ENCODE measurements at regions not wholly inside any gene's neighbourhood (a gene's known extent, or its start where the extent isn't known, plus 50 kb on each side); places are given as distances from the start of the nearest gene placed in this dataset.
A peak's percentile ranks its signal among the peaks of the same experiment; 100 is the strongest.

- Histone ChIP-seq H3K9me2 (ENCODE audit: insufficient read depth) (no peaks in the 10 kb centered on the region), H3K4me3 (no peak overlapping the region), H3K9me3 (ENCODE audit: low read depth) (no peaks in the 10 kb centered on the region), H3K79me2 (ENCODE audit: insufficient read depth) (no peaks in the 10 kb centered on the region), H2AFZ (no peak overlapping the region), H3K9ac (no peak overlapping the region), H4K20me1 (ENCODE audit: insufficient read depth) (no peaks in the 10 kb centered on the region), H3K27ac (no peak overlapping the region), H3K27me3 (replicated peaks; ENCODE audit: insufficient read depth) (no peaks in the 10 kb centered on the region), H3F3A (ENCODE audit: insufficient read depth) (no peaks in the 10 kb centered on the region), H3K4me1 (ENCODE audit: insufficient read depth) (peaks cover 19% of the 10 kb centered on the region), H3K4me2 (ENCODE audit: unreplicated experiment) (no peak overlapping the region), H3K36me3 (ENCODE audit: low read depth) (no peaks in the 10 kb centered on the region)
- in situ Hi-C loops (cut with MboI): no loop called here
- WGBS, 2 experiments (ENCODE audit: low coverage in 1 of 2, low lambda C conversion rate in 2 of 2, missing lambda C conversion rate in 2 of 2): 57 to 68% methylated on average over 4 of the region's 4 CpGs
- TF ChIP-seq EZH2phosphoT487 (IDR thresholded peaks at IDR 0.05; ENCODE audit: insufficient read depth, low read depth) (no peak), EZH2 (IDR thresholded peaks at IDR 0.05; ENCODE audit: insufficient read depth, poor library complexity, severe bottlenecking) (no peak)
- peak; percentile 49 for DNase-seq
Observed at GRCh38 chr5:100690036-100690560, 154.9 kb downstream of the FAM174A start.

- H3K9me3 ChIP-seq (ENCODE audit: low read depth): no peaks in the 10 kb centered on the region
- in situ Hi-C loops (cut with MboI): no loop called here
- H2AFZ ChIP-seq: no peak overlapping the region
- no peaks in the 10 kb centered on the region for H3K36me3 ChIP-seq (ENCODE audit: low read depth)
- H3K79me2 ChIP-seq (ENCODE audit: insufficient read depth): no peaks in the 10 kb centered on the region
- no peak overlapping the region for H3K4me2 ChIP-seq (ENCODE audit: unreplicated experiment)
- no peaks in the 10 kb centered on the region for H3K9me2 ChIP-seq (ENCODE audit: insufficient read depth)
- no peak overlapping the region for H3K9ac ChIP-seq
- H3K4me3 ChIP-seq: no peak overlapping the region
- H3K27ac ChIP-seq: no peak overlapping the region
- no peak for TF ChIP-seq EZH2 (IDR thresholded peaks at IDR 0.05; ENCODE audit: insufficient read depth, poor library complexity, severe bottlenecking)
- TF ChIP-seq EZH2phosphoT487 (IDR thresholded peaks at IDR 0.05; ENCODE audit: insufficient read depth, low read depth): no peak
- no peaks in the 10 kb centered on the region for H4K20me1 ChIP-seq (ENCODE audit: insufficient read depth)
- no peaks in the 10 kb centered on the region for H3K27me3 ChIP-seq (replicated peaks; ENCODE audit: insufficient read depth)
- H3F3A ChIP-seq (ENCODE audit: insufficient read depth): no peaks in the 10 kb centered on the region
- DNase-seq: no peak
- H3K4me1 ChIP-seq (ENCODE audit: insufficient read depth): peaks cover 19% of the 10 kb centered on the region
Observed at GRCh38 chr5:100691085-100691484, 155.9 kb downstream of the FAM174A start.

DNA sequence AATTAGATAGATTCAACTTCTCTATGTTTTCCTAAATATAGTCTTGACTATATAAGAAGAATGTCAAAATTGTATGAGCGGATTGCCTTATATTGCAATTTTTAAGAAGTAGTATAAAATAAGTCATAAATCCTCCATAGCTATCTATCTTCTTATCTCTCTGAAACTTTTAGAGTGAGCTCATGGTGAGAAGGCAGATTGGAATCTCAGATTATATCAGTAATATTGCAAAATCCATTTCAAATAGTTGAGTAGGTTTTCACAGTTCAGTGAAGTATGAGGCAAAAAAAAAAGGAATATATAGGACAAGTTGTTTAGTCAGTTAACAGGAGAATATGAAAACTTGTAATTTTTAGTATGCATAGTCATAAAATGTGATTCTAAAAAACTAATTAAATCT, 156.4 kb downstream of the FAM174A start:
- no peaks in the 10 kb centered on the region for H3K9me3 ChIP-seq (ENCODE audit: low read depth)
- no peaks in the 10 kb centered on the region for H3K27me3 ChIP-seq (replicated peaks; ENCODE audit: insufficient read depth)
- H3K4me3 ChIP-seq: no peak overlapping the region
- H3K79me2 ChIP-seq (ENCODE audit: insufficient read depth): no peaks in the 10 kb centered on the region
- no peak overlapping the region for H3K27ac ChIP-seq
- no peak overlapping the region for H3K9ac ChIP-seq
- peak overlapping the region; percentile 0 for H3K4me2 ChIP-seq (ENCODE audit: unreplicated experiment)
- H3F3A ChIP-seq (ENCODE audit: insufficient read depth): no peaks in the 10 kb centered on the region
- TF ChIP-seq EZH2phosphoT487 (IDR thresholded peaks at IDR 0.05; ENCODE audit: insufficient read depth, low read depth): no peak
- no peak for TF ChIP-seq EZH2 (IDR thresholded peaks at IDR 0.05; ENCODE audit: insufficient read depth, poor library complexity, severe bottlenecking)
- no peaks in the 10 kb centered on the region for H3K9me2 ChIP-seq (ENCODE audit: insufficient read depth)
- H2AFZ ChIP-seq: no peak overlapping the region
- peaks cover 19% of the 10 kb centered on the region for H3K4me1 ChIP-seq (ENCODE audit: insufficient read depth)
- in situ Hi-C loops (cut with MboI): no loop called here
- peak; percentile 62 for DNase-seq
- H4K20me1 ChIP-seq (ENCODE audit: insufficient read depth): no peaks in the 10 kb centered on the region
- WGBS, 2 experiments (ENCODE audit: low coverage in 1 of 2, low lambda C conversion rate in 2 of 2, missing lambda C conversion rate in 2 of 2): 83 to 88% methylated on average over 1 of the region's 1 CpG
- H3K36me3 ChIP-seq (ENCODE audit: low read depth): no peaks in the 10 kb centered on the region

- 40 to 48% methylated on average over 1 of the region's 1 CpG for WGBS, 2 experiments (ENCODE audit: low coverage in 1 of 2, low lambda C conversion rate in 2 of 2, missing lambda C conversion rate in 2 of 2)
- Histone ChIP-seq H3F3A (ENCODE audit: insufficient read depth) (no peaks in the 10 kb centered on the region), H3K27ac (no peak overlapping the region), H2AFZ (no peak overlapping the region), H3K27me3 (replicated peaks; ENCODE audit: insufficient read depth) (no peaks in the 10 kb centered on the region), H3K9me3 (ENCODE audit: low read depth) (no peaks in the 10 kb centered on the region), H3K9me2 (ENCODE audit: insufficient read depth) (no peaks in the 10 kb centered on the region), H3K9ac (no peak overlapping the region), H4K20me1 (ENCODE audit: insufficient read depth) (no peaks in the 10 kb centered on the region), H3K4me3 (no peak overlapping the region), H3K4me2 (ENCODE audit: unreplicated experiment) (no peak overlapping the region), H3K79me2 (ENCODE audit: insufficient read depth) (no peaks in the 10 kb centered on the region), H3K4me1 (ENCODE audit: insufficient read depth) (peaks cover 19% of the 10 kb centered on the region), H3K36me3 (ENCODE audit: low read depth) (no peaks in the 10 kb centered on the region)
- in situ Hi-C loops (cut with MboI): no loop called here
- TF ChIP-seq EZH2 (IDR thresholded peaks at IDR 0.05; ENCODE audit: insufficient read depth, poor library complexity, severe bottlenecking): no peak
- no peak for DNase-seq
Observed at GRCh38 chr5:100693481-100693880, 158.3 kb downstream of the FAM174A start.

DNA sequence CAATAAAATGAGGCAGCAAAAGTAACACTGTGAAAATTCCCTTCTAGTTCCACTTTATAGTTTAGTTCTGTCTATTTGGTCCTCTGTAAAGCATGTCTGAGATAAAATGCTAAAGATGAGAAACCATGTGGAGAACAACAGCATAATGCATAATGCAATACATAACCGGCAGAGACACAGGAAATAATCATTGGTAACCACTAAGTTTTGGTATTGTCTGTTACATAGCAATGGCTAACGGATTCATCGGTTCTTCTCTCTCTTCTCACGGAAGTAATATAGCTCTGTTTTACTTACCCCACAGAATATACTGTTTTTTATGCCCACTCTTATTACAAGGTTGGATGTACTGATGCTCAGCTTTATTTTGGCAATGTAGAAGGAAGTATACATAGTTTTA, 158.9 kb downstream of the FAM174A start:
- DNase-seq: no peak
- peaks cover 19% of the 10 kb centered on the region for H3K4me1 ChIP-seq (ENCODE audit: insufficient read depth)
- H3K9me3 ChIP-seq (ENCODE audit: low read depth): no peaks in the 10 kb centered on the region
- H3K9ac ChIP-seq: no peak overlapping the region
- no peaks in the 10 kb centered on the region for H3F3A ChIP-seq (ENCODE audit: insufficient read depth)
- no peaks in the 10 kb centered on the region for H3K9me2 ChIP-seq (ENCODE audit: insufficient read depth)
- H3K36me3 ChIP-seq (ENCODE audit: low read depth): no peaks in the 10 kb centered on the region
- H3K4me3 ChIP-seq: no peak overlapping the region
- no peaks in the 10 kb centered on the region for H3K79me2 ChIP-seq (ENCODE audit: insufficient read depth)
- no peak overlapping the region for H3K4me2 ChIP-seq (ENCODE audit: unreplicated experiment)
- H4K20me1 ChIP-seq (ENCODE audit: insufficient read depth): no peaks in the 10 kb centered on the region
- in situ Hi-C loops (cut with MboI): no loop called here
- H3K27ac ChIP-seq: no peak overlapping the region
- H2AFZ ChIP-seq: no peak overlapping the region
- TF ChIP-seq EZH2 (IDR thresholded peaks at IDR 0.05; ENCODE audit: insufficient read depth, poor library complexity, severe bottlenecking) (no peak), EZH2phosphoT487 (IDR thresholded peaks at IDR 0.05; ENCODE audit: insufficient read depth, low read depth) (no peak)
- 46 to 54% methylated on average over 4 of the region's 4 CpGs for WGBS, 2 experiments (ENCODE audit: low coverage in 1 of 2, low lambda C conversion rate in 2 of 2, missing lambda C conversion rate in 2 of 2)
- no peaks in the 10 kb centered on the region for H3K27me3 ChIP-seq (replicated peaks; ENCODE audit: insufficient read depth)

Measured in GM23248 (cell line).